GM12891 (cell line): ENCODE measurements at regions not wholly inside any gene's neighbourhood (a gene's known extent, or its start where the extent isn't known, plus 50 kb on each side); places are given as distances from the start of the nearest gene placed in this dataset.
A peak's percentile ranks its signal among the peaks of the same experiment; 100 is the strongest.

Experiments used
- DNase-seq: peaks from one replicate; pipeline ENCODE4 v3.0.0; 2011; ENCODE audit warnings: low spot score; ENCODE audit not compliant: insufficient read length
- FAIRE-seq: peaks from 2 replicates; lab custom pipeline; 2011; peaks lifted over from hg19 to GRCh38; lab: Jason Lieb, UNC
- PAX5 ChIP-seq: IDR thresholded peaks from 2 replicates; pipeline ENCODE4 v1.6.1; 2011; ENCODE audit warnings: low read length, moderate library complexity, mild to moderate bottlenecking; ENCODE audit not compliant: insufficient read depth, severe bottlenecking
- POLR2A ChIP-seq: IDR thresholded peaks from 2 replicates; pipeline ENCODE4 v1.6.1; 2011; ENCODE audit warnings: low read depth, low read length, control low read depth
- POLR2AphosphoS5 ChIP-seq: IDR thresholded peaks from 2 replicates; pipeline ENCODE4 v1.6.1; 2011; ENCODE audit warnings: low read depth, low read length, control low read depth
- POU2F2 ChIP-seq: IDR thresholded peaks from 2 replicates; pipeline ENCODE4 v1.6.1; 2011; ENCODE audit warnings: low read depth, mild to moderate bottlenecking, control low read depth, low read length, moderate library complexity
- SPI1 ChIP-seq: IDR thresholded peaks from 2 replicates; pipeline ENCODE4 v1.6.1; 2011; ENCODE audit warnings: low read depth, low read length, control low read depth
- TAF1 ChIP-seq: IDR thresholded peaks from 2 replicates; pipeline ENCODE4 v1.6.1; 2011; ENCODE audit warnings: low read depth, low read length, control low read depth

- DNase-seq (no peak), FAIRE-seq (no peak)
- no peak for TF ChIP-seq POLR2A
- no peak for TF ChIP-seq TAF1
- TF ChIP-seq PAX5, result no peak
- TF ChIP-seq POLR2AphosphoS5, result no peak
- TF ChIP-seq SPI1, result no peak
- no peak for TF ChIP-seq POU2F2
These were observed 520.7 kb downstream of the EIPR1 start for GRCh38 chr2:2856723-2857415.

- FAIRE-seq (no peak), DNase-seq (no peak)
- TF ChIP-seq POLR2AphosphoS5 (no peak), TAF1 (no peak), SPI1 (no peak), PAX5 (no peak), POU2F2 (no peak), POLR2A (no peak)
These were observed 522.3 kb downstream of the EIPR1 start for GRCh38 chr2:2855297-2855696.

- DNase-seq (no peak), FAIRE-seq (no peak)
- TF ChIP-seq POU2F2 (no peak), POLR2AphosphoS5 (no peak), TAF1 (no peak), PAX5 (no peak), POLR2A (no peak), SPI1 (no peak)
These were observed 522.3 kb upstream of the MYT1L start for GRCh38 chr2:2853346-2853745.

GRCh38 chr2:2851806-2852777, 521.0 kb upstream of the MYT1L start:
- peak; percentile 70 for FAIRE-seq
- DNase-seq, result no peak
- TF ChIP-seq SPI1 (no peak), TAF1 (no peak), POLR2AphosphoS5 (no peak), PAX5 (no peak), POU2F2 (no peak), POLR2A (no peak)

GRCh38 chr2:2851316-2851715, 520.2 kb upstream of the MYT1L start:
- TF ChIP-seq PAX5 (no peak), POLR2A (no peak), SPI1 (no peak), POLR2AphosphoS5 (no peak), POU2F2 (no peak), TAF1 (no peak)
- DNase-seq (no peak), FAIRE-seq (no peak)

GRCh38 chr2:2850859-2851258, 519.8 kb upstream of the MYT1L start:
- FAIRE-seq (no peak), DNase-seq (no peak)
- no peak for TF ChIP-seq POLR2AphosphoS5

GRCh38 chr2:2850218-2850755, 519.2 kb upstream of the MYT1L start:
- no peak for TF ChIP-seq PAX5
- TF ChIP-seq POU2F2, result no peak
- no peak for TF ChIP-seq POLR2AphosphoS5
- TF ChIP-seq SPI1, result no peak
- no peak for TF ChIP-seq POLR2A
- no peak for TF ChIP-seq TAF1
- FAIRE-seq (no peak), DNase-seq (no peak)

GRCh38 chr2:2849464-2850217, 518.6 kb upstream of the MYT1L start:
- DNase-seq (no peak), FAIRE-seq (no peak)
- TF ChIP-seq POLR2A (no peak), PAX5 (no peak), POU2F2 (no peak), TAF1 (no peak), SPI1 (no peak), POLR2AphosphoS5 (no peak)
